ENCODE measurements at regions not wholly inside any gene's neighbourhood (a gene's known extent, or its start where the extent isn't known, plus 50 kb on each side); places are given as distances from the start of the nearest gene placed in this dataset.

DNA sequence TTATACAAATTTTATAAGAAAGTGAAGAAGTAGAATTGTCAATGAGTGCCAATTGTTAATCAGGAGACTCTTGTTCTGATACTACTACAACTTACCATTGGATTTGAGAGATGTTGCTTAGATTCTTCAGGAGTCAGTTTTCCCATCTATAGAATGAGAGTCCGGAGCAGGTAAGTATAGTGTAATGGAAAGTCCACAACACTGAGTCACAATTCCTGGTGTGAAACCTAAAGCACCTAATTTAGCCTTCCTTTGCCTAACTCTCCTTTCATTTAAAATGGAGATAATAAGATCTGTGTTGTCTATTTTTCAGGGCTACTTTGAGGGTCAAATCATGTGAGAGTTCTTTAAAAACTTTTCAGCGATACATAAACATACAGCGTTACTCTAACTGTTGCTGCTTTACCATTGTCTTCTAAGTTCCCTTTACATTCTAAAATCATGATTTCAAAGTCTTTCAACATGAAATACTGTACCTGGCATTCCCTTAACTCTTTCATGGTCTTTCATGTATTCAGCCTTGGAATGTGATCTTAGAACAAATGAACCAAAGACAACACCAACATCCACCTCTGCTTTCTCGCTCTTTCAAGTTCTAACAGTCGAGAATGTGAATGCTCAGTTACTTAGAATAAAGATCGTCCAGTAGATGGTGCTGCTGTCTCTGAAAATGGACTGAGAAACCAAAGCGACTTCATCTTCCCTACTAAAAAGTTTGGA is 90.9 kb downstream of the SLC30A10 start:
- Histone ChIP-seq H3K27ac (ENCODE audit: low read length) (no peak overlapping the region), H3K9me2 (replicated peaks; ENCODE audit: low read length) (no peaks in the 10 kb centered on the region), H3K4me1 (ENCODE audit: insufficient read depth, low read length) (no peaks in the 10 kb centered on the region), H3K4me3 (ENCODE audit: low read length) (no peak overlapping the region), H3K4me2 (ENCODE audit: low read length) (no peak overlapping the region), H3F3A (ENCODE audit: low read length, unreplicated experiment) (no peaks in the 10 kb centered on the region), H3K36me3 (ENCODE audit: low read depth, low read length) (no peaks in the 10 kb centered on the region), H3K79me2 (ENCODE audit: low read length) (no peaks in the 10 kb centered on the region), H3K9ac (ENCODE audit: low read length) (no peak overlapping the region), H3K9me3 (ENCODE audit: low read length) (no peaks in the 10 kb centered on the region), H3K27me3 (ENCODE audit: low read length) (peaks cover 53% of the 10 kb centered on the region), H4K20me1 (ENCODE audit: low read length) (no peaks in the 10 kb centered on the region), H2AFZ (ENCODE audit: low read length) (no peak overlapping the region)
- no TSS peak for BruUV-seq (replicated peaks)
- DNase-seq (peak; percentile 91), ATAC-seq (peak; percentile 92)
- ChIA-PET CTCF (no interaction called here), POLR2A (ENCODE audit: unreplicated experiment) (no interaction called here)
- TF ChIP-seq EZH2 (IDR thresholded peaks at IDR 0.05; ENCODE audit: low read length, unreplicated experiment) (no peak), EZH2phosphoT487 (IDR thresholded peaks at IDR 0.05; ENCODE audit: borderline replicate concordance, low read length) (no peak)
- TF ChIP-seq, protein P1, sequence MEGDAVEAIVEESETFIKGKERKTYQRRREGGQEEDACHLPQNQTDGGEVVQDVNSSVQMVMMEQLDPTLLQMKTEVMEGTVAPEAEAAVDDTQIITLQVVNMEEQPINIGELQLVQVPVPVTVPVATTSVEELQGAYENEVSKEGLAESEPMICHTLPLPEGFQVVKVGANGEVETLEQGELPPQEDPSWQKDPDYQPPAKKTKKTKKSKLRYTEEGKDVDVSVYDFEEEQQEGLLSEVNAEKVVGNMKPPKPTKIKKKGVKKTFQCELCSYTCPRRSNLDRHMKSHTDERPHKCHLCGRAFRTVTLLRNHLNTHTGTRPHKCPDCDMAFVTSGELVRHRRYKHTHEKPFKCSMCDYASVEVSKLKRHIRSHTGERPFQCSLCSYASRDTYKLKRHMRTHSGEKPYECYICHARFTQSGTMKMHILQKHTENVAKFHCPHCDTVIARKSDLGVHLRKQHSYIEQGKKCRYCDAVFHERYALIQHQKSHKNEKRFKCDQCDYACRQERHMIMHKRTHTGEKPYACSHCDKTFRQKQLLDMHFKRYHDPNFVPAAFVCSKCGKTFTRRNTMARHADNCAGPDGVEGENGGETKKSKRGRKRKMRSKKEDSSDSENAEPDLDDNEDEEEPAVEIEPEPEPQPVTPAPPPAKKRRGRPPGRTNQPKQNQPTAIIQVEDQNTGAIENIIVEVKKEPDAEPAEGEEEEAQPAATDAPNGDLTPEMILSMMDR (conservative IDR thresholded peaks at IDR 0.05; ENCODE audit: low read depth, low read length) = peak; percentile 99
- intact Hi-C loops (cut with micrococcal nuclease) = loop anchor here (1.0 to 5.0 kb wide), 2 partner anchors 130 to 154 kb away; no protein-coding TSS in a partner anchor

DNA sequence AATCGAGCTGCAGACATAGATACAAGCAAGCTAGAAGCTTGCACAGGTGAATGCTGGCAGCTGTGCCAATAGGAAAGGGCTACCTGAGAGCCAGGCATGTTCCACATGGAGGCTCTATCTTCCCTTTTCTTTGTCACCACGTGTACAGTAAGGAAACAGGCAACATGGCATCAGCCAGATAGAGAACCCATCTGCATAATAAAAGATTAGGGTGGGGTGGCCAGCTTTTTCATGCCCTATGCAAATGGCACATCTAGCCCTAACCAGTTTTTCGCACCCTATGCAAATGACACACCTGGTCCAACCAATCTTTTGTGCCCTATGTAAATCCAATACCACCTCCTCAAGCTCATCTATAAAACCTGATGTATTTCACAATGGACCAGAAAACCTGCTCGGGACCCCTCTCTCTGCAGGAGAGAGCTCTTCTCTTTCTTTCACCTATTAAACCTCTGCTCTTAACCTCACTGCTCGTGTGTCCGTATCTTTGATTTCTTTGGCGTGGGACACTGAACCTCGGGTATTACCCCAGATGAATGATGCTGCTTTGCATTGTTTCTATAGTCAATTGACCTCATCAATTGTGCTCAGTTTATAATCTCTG is 93.9 kb downstream of the SLC30A10 start:
- BruUV-seq (replicated peaks) = no TSS peak
- CTCF ChIA-PET = interaction anchor here (0.6 kb wide), 1 partner anchor 144 kb away, joined by 3 read pairs; no protein-coding TSS in a partner anchor

More for the DNA sequence above, 93.9 kb downstream of the SLC30A10 start:
- POLR2A ChIA-PET (ENCODE audit: unreplicated experiment) = no interaction called here
- H3K9me3 ChIP-seq (ENCODE audit: low read length) = no peaks in the 10 kb centered on the region
- DNase-seq (no peak), ATAC-seq (no peak)
- no peak overlapping the region for H3K27ac ChIP-seq (ENCODE audit: low read length)
- H2AFZ ChIP-seq (ENCODE audit: low read length) = no peak overlapping the region
- no peak overlapping the region for H3K9ac ChIP-seq (ENCODE audit: low read length)
- no peaks in the 10 kb centered on the region for H3K9me2 ChIP-seq (replicated peaks; ENCODE audit: low read length)
- no peak overlapping the region for H3K4me3 ChIP-seq (ENCODE audit: low read length)
- no peak overlapping the region for H3K4me2 ChIP-seq (ENCODE audit: low read length)
- no peak for TF ChIP-seq EZH2phosphoT487 (IDR thresholded peaks at IDR 0.05; ENCODE audit: borderline replicate concordance, low read length)
- TF ChIP-seq, protein P1 (conservative IDR thresholded peaks at IDR 0.05; ENCODE audit: low read depth, low read length) = no peak
- TF ChIP-seq EZH2 (IDR thresholded peaks at IDR 0.05; ENCODE audit: low read length, unreplicated experiment) = no peak
- H3K79me2 ChIP-seq (ENCODE audit: low read length) = no peaks in the 10 kb centered on the region
- no peaks in the 10 kb centered on the region for H3K36me3 ChIP-seq (ENCODE audit: low read depth, low read length)
- H4K20me1 ChIP-seq (ENCODE audit: low read length) = no peaks in the 10 kb centered on the region
- H3K4me1 ChIP-seq (ENCODE audit: insufficient read depth, low read length) = no peaks in the 10 kb centered on the region
- no peaks in the 10 kb centered on the region for H3F3A ChIP-seq (ENCODE audit: low read length, unreplicated experiment)
- H3K27me3 ChIP-seq (ENCODE audit: low read length) = peaks cover 57% of the 10 kb centered on the region
- intact Hi-C loops (cut with micrococcal nuclease) = no loop called here

All from PC-3 (cell line).